PC-9 (cell line): ENCODE measurements at regions not wholly inside any gene's neighbourhood (a gene's known extent, or its start where the extent isn't known, plus 50 kb on each side); places are given as distances from the start of the nearest gene placed in this dataset.

Experiments used
- BruUV-seq: library from RNA; stranded (reverse); fragments of 400-500 nt; replicated peaks from 2 replicates; lab custom pipeline; 2021; lab: Mats Ljungman, UMichigan
- CTCF ChIA-PET: fragments of 300-600 bp; sonication (Branson Sonifier 250); formaldehyde crosslinking; loops from one replicate; lab custom pipeline; 2022; ENCODE audit warnings: antibody characterized with exemption; lab: Charles Lee
- POLR2A ChIA-PET: fragments of 300-600 bp; sonication (Branson Sonifier 250); formaldehyde crosslinking; loops from one replicate; lab custom pipeline; 2022; ENCODE audit warnings: antibody characterized with exemption; ENCODE audit not compliant: unreplicated experiment; lab: Charles Lee
- DNase-seq, 2 experiments: peaks; one replicate each; pipeline versions ENCODE4 v3.0.0 to v3.0.0-alpha.2; 2015 to 2022; ENCODE audit warnings: mixed read lengths in 1 of 2
- H2AFZ ChIP-seq: fragments of 200-600 bp; sonication (generic); 2 replicates; pipeline ENCODE4 v1.8.1; 2017; ENCODE audit warnings: antibody characterized with exemption
- H3F3A ChIP-seq: fragments of 200-600 bp; sonication (generic); 2 replicates; pipeline ENCODE4 v1.8.1; 2017; ENCODE audit warnings: antibody characterized with exemption, mild to moderate bottlenecking, low read depth; ENCODE audit not compliant: insufficient read depth
- H3K27ac ChIP-seq: fragments of 200-600 bp; sonication (generic); 2 replicates; pipeline ENCODE4 v1.6.1; 2016; ENCODE audit warnings: mixed run types
- H3K27me3 ChIP-seq: fragments of 200-600 bp; sonication (generic); 2 replicates; pipeline ENCODE4 v1.6.1; 2016; ENCODE audit warnings: low read depth, mixed run types; ENCODE audit not compliant: insufficient read depth
- H3K36me3 ChIP-seq: fragments of 200-600 bp; sonication (generic); 2 replicates; pipeline ENCODE4 v1.6.1; 2016; ENCODE audit warnings: low read depth, mixed run types
- H3K4me1 ChIP-seq: fragments of 200-600 bp; sonication (generic); replicated peaks from 2 replicates; pipeline ENCODE4 v1.6.1; 2016; ENCODE audit warnings: mixed run types; ENCODE audit not compliant: insufficient read depth
- H3K4me2 ChIP-seq: fragments of 200-600 bp; sonication (generic); 2 replicates; pipeline ENCODE4 v1.6.1; 2017; ENCODE audit warnings: mixed run types
- H3K4me3 ChIP-seq: fragments of 200-600 bp; sonication (generic); 2 replicates; pipeline ENCODE4 v1.6.1; 2016; ENCODE audit warnings: mixed run types
- H3K79me2 ChIP-seq: fragments of 200-600 bp; sonication (generic); 2 replicates; pipeline ENCODE4 v1.6.1; 2017; ENCODE audit warnings: low read depth, mixed run types
- H3K9me2 ChIP-seq: fragments of 200-600 bp; sonication (generic); 2 replicates; pipeline ENCODE4 v1.8.1; 2017; ENCODE audit warnings: mild to moderate bottlenecking; ENCODE audit not compliant: insufficient read depth
- H3K9me3 ChIP-seq: fragments of 200-600 bp; sonication (generic); 2 replicates; pipeline ENCODE4 v1.8.1; 2016; ENCODE audit warnings: low read depth; ENCODE audit not compliant: insufficient read depth
- H4K20me1 ChIP-seq: fragments of 200-600 bp; sonication (generic); 2 replicates; pipeline ENCODE4 v1.8.1; 2017; ENCODE audit not compliant: insufficient read depth
- CTCF ChIP-seq: fragments of 200-600 bp; sonication (generic); conservative IDR thresholded peaks from 2 replicates; pipeline ENCODE4 v1.6.1; 2017; ENCODE audit warnings: mixed run types, antibody characterized with exemption, mild to moderate bottlenecking, moderate library complexity
- EZH2 ChIP-seq: fragments of 200-600 bp; sonication (generic); IDR thresholded peaks from 2 replicates; pipeline ENCODE4 v1.8.0; 2017; ENCODE audit warnings: antibody characterized with exemption, low read depth
- intact Hi-C: fragments of 100-400 bp; cut with micrococcal nuclease; formaldehyde crosslinking; loops from one replicate; pipeline ENCODE4 v1.10.0; 2022; ENCODE audit not compliant: unreplicated experiment

- no peak for TF ChIP-seq EZH2
- H3K36me3 ChIP-seq, result no peaks in the 10 kb centered on the region
- no TSS peak for BruUV-seq
- no peak overlapping the region for H2AFZ ChIP-seq
- H3F3A ChIP-seq, result no peaks in the 10 kb centered on the region; the same call in 1 of the 2 replicates
- H3K4me1 ChIP-seq, result no peaks in the 10 kb centered on the region
- no peaks in the 10 kb centered on the region for H3K79me2 ChIP-seq
- H3K9me2 ChIP-seq, result 0 out of 2 replicates have a peak, but pooled peaks cover 3% of the 10 kb centered on the region
- H3K27ac ChIP-seq, result no peak overlapping the region
- H3K27me3 ChIP-seq, result peaks cover 8% of the 10 kb centered on the region; the same call in 1 of the 2 replicates
- POLR2A ChIA-PET, result no interaction called here
- H4K20me1 ChIP-seq, result no peaks in the 10 kb centered on the region
- DNase-seq, result no peak
- no peak overlapping the region for H3K4me3 ChIP-seq
- H3K9me3 ChIP-seq, result no peaks in the 10 kb centered on the region
- intact Hi-C loops, result no loop called here
- no peak overlapping the region for H3K4me2 ChIP-seq
- CTCF ChIA-PET, result no interaction called here
Measured at GRCh38 chr15:94135486-94136147, 95.7 kb upstream of the MCTP2 start.

GRCh38 chr15:94131875-94132274 lies 99.5 kb upstream of the MCTP2 start:
- intact Hi-C loops, result no loop called here
- no peak for DNase-seq
- BruUV-seq, result no TSS peak
- H3K27ac ChIP-seq, result no peak overlapping the region
- H3K9me2 ChIP-seq, result 0 out of 2 replicates have a peak, but pooled peaks cover 3% of the 10 kb centered on the region
- H3K4me2 ChIP-seq, result no peak overlapping the region
- H3K9me3 ChIP-seq, result no peaks in the 10 kb centered on the region
- H3K27me3 ChIP-seq, result peaks cover 6% of the 10 kb centered on the region; the same call in 1 of the 2 replicates
- ChIA-PET POLR2A (no interaction called here), CTCF (no interaction called here)
- H2AFZ ChIP-seq, result no peak overlapping the region
- no peak overlapping the region for H3K4me3 ChIP-seq
- no peaks in the 10 kb centered on the region for H3K4me1 ChIP-seq
- H4K20me1 ChIP-seq, result no peaks in the 10 kb centered on the region
- TF ChIP-seq CTCF (no peak), EZH2 (no peak)
- no peaks in the 10 kb centered on the region for H3K79me2 ChIP-seq
- H3K36me3 ChIP-seq, result no peaks in the 10 kb centered on the region
- H3F3A ChIP-seq, result no peaks in the 10 kb centered on the region; the same call in 1 of the 2 replicates

- no peak overlapping the region for H2AFZ ChIP-seq
- intact Hi-C loops, result no loop called here
- H3K36me3 ChIP-seq, result no peaks in the 10 kb centered on the region
- CTCF ChIA-PET, result no interaction called here
- no peaks in the 10 kb centered on the region for H4K20me1 ChIP-seq
- no peak overlapping the region for H3K27ac ChIP-seq
- H3K79me2 ChIP-seq, result no peaks in the 10 kb centered on the region
- H3K4me2 ChIP-seq, result no peak overlapping the region
- POLR2A ChIA-PET, result no interaction called here
- no TSS peak for BruUV-seq
- H3K9me3 ChIP-seq, result no peaks in the 10 kb centered on the region
- 0 out of 2 replicates have a peak, but pooled peaks cover 3% of the 10 kb centered on the region for H3K9me2 ChIP-seq
- H3K27me3 ChIP-seq, result 0 out of 2 replicates have a peak, but pooled peaks cover 6% of the 10 kb centered on the region
- no peaks in the 10 kb centered on the region; the same call in 1 of the 2 replicates for H3F3A ChIP-seq
- no peak for DNase-seq
- no peak overlapping the region for H3K4me3 ChIP-seq
- TF ChIP-seq EZH2, result no peak
- no peak for TF ChIP-seq CTCF
- H3K4me1 ChIP-seq, result no peaks in the 10 kb centered on the region
Measured at GRCh38 chr15:94130504-94130903, 100.9 kb upstream of the MCTP2 start.
